GM04504 (cell line): ENCODE measurements at regions not wholly inside any gene's neighbourhood (a gene's known extent, or its start where the extent isn't known, plus 50 kb on each side); places are given as distances from the start of the nearest gene placed in this dataset.

ENCODE experiments used
- DNase-seq: peaks from one replicate; pipeline ENCODE4 v3.0.0-alpha.2; 2012; ENCODE audit warnings: low read depth

DNA sequence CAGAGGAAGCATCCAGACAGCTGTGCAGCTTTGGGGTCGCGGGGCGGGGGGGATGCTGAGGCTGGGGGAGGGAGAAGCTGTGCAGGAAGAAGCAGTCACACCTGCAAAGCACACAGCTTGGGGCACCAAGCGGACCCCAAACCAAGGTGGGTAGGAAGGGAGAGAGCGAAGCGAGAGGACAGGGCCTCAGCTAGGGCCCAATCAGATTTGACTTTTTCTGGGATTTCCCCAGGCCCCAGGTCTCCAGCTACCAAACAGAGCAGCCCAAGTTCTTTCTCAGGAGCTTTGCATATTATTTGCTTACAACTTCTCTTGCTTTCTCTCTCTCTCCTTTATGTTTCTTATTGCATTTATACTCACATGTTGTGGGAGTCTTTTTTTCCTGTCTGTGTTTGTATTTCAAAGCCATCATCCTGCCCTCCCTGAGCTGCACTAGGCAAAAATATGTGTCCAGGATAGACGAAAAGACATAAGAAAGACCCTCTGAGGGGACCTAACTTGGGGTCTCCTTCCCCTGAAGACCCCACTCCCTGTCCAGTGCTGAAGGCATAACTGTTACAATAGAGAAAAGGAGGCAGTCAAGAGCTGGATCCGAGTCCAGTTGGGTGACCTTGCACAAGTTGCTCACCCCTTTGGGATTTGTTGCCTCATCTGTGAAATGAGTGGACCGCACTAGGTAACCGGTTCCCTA lies 50.6 kb upstream of the SMNDC1 start:
- no peak for DNase-seq

DNA sequence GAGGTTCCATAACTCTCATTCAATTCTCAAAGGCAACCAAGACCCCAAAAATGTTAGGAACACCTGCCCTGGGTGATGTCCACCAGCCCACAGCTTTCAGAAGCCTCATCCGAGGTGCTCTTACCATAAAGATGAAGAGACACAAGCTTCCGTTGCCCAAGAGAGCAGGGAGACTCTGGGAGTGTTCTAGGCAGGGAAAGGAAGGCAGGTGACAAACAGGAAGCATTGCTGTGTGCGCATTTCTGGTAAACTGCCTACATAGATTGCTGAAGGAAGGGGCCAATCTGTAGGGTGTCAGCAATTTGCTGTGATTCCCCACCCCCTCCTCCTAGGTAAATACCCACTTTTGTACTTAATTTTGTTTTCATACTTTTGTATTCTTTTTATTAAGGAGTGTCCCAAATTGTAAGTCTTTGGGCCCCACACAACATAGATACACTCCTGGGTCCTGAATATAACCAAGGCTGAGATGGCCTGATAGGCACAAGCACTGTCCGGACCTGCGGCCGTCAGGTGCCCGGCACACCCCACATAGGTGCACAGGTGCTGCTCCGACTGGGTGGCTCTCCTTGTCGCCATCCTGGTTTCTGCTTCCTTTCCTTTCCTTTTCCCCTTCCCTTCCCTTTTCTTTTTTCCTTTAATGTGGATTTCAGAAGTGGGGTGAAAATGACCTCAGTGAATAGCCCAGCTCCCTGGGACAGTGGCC lies 51.4 kb upstream of the SMNDC1 start:
- DNase-seq = no peak

DNA sequence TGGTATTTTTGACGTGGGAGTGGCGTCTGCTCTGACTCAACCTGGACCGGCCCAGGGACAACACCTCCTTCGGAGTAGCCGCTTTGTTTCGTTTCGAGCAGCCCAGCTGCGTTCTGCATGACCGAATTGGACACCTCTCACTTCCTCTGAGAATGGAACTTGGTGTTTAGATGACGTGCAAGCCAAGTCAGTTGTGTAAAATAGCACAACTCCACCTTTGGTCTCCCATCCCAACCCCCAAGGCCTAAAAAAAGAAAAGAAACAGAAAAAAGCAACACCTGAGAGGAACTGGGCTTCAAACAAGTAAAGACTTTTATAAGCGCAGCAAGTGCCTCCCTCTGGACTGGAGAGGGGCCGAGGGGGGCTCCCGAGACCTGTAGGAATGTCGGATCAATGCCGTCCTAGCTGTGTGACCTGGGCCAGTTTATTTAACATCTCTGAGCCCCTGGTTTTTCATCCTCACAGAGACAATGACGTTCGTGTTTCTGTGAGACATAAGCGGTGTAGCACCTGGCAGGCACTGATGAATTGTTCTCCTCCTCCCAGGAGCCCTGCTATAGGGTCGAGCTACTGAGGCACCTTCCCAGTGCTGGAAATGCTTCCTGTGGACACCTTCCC lies 52.0 kb upstream of the SMNDC1 start:
- no peak for DNase-seq

DNA sequence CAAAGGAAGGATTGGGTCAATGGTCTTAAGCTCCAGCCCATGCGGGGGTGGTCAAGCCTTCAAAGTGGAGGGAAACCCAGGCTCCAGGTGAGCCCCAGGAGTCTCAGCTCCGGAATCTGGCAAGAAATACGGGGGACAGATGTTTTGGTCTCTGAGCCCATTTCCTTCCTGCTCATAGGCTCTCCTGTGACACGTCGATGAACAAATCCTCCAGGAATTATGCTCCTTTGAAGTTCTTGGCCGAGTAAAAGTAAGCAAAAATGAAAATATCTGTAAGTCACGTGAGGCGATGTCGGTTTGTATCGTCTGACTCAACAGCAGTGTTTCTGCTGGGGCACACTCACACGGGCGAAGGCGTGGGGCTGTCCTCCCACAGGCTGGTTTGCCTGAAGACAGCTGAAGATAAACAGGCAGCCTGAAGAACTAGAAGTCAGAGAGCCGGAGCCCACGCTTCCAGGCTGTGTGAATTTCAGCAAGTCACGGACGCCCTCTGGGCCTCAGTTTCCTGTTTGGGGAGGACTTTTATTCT lies 52.6 kb upstream of the SMNDC1 start:
- peak; percentile 89 for DNase-seq

DNA sequence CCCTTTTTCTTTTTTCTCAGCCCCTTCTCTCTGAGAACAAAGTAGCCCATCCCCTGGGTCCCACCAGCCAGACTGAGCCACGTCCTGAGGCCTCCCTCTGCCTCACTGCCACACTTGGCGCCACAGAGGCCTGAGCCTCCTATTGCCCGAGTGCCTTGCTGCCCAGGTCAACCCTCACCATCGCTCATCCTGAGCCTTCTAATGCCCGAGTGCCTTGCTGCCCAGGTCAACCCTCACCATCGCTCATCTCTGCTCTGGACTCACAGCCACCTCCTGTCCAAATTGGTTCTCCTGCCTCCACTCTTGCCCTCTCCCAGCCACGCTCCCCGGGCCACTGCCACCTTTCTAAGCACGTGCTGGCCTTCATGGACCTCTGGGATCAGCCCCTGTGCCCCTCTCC lies 53.2 kb upstream of the SMNDC1 start:
- no peak for DNase-seq

DNA sequence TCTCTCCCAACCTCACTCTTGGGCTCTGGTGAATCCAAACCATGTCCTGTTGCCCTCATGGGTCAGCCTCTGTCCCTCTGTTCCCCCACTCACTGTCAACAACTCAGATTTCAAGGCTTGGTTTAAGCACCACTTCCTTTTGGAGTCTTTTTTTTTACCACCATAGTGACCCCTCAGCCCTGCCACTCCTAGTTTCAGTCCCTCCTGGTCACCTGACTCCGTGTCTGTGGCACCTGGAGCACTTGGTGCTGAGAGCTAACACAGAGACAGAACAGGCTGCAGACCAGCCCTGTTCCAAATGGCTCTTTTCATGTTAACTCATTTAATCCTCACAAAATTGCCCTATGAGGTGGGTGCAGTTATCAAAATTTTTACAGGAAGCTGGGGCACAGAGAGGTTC lies 53.6 kb upstream of the SMNDC1 start:
- no peak for DNase-seq

DNA sequence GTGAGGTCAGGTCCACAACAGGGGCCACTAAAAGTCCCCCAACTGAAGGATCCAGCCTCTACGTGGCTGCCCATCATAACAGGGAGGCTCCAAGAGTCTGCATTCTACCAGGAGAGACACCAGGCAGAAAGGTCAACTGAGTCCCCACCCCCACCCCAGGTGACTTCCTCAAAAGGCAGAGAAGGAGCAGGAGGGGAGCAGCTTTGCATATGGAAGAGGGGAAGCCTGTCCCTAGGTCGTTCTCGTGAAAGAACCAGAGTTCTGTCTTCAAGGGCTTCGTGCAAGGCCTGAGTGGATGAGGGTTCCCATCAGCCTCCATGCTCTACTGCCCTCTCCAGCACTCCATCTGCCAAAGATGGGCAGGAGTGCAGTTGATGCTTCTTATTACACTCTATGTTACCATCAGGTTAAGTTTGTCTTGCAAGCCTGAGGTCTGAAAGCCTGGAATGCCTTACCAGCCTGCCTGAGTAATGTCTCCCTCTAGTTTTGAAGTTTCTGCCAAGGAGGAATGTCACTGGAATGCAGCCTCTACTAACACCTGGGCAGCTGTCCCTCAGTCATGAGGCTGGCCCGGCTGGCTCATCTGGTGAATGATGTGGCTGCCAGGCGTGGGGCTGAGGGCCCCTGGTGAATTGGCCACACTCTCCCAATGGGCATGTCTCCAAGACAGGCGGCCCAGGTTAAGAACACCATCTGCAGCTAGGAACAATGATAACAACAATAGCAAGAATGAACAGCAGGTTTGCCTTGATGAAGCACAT lies 54.3 kb upstream of the SMNDC1 start:
- no peak for DNase-seq

DNA sequence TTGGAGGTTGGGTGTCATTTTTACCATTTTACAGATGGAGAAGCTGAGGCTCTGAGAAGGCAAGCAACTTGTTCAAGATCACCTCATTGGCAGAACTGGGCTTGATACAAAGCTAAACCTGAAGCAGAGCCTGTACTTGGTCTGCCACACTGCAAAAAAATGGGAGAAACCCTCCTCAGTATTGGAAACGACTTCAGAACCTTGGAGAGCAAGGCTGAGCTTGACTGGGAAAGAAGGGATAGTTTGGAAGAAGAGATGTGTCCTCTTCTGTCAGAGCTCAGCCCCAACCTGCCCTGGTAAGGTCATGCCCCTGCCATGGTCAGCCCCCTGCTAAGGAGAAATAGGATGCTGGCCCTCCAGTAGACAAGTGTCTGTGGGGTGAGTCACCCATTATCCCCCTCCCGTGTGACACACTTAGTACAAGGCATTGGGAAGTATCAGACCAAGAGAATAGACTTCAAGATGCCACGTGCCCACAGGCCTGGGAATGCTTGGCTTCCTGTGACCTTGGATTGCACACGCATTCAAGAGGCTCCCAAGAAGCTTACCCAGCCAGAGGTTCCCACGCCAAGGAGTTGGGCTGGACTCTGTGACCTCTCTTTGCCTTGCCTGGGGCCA lies 56.2 kb upstream of the SMNDC1 start:
- DNase-seq = no peak

DNA sequence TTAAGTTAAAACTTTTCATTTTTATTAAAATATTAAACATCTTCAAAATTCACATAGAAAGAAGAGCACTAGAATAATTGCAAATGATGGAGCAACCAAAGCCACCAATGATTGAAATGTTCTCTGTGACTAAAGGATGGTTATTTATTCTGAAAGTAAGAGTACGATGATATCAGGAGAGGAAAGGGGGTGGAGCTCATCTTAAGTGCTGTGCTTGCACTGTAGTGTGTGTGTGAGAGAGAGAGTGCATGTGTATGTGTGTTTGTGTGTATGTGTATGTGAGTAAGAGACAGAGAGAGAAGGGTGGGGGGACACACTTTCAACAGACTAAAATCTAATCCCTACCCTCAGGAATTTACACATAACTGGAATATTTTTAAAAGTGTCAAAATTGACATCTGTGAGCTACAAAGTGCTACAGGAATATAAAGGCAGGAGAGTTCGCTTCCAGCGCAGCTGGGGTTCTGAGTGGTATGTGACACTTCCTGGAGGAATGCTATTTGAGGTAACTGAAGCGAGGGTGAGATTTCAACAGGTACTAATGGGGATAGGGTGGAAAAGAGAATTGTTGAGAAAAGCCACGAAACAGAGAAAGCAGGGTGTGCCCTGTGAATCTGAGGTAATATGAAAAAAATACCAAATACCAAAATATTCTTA lies 57.2 kb upstream of the SMNDC1 start:
- DNase-seq = no peak

DNA sequence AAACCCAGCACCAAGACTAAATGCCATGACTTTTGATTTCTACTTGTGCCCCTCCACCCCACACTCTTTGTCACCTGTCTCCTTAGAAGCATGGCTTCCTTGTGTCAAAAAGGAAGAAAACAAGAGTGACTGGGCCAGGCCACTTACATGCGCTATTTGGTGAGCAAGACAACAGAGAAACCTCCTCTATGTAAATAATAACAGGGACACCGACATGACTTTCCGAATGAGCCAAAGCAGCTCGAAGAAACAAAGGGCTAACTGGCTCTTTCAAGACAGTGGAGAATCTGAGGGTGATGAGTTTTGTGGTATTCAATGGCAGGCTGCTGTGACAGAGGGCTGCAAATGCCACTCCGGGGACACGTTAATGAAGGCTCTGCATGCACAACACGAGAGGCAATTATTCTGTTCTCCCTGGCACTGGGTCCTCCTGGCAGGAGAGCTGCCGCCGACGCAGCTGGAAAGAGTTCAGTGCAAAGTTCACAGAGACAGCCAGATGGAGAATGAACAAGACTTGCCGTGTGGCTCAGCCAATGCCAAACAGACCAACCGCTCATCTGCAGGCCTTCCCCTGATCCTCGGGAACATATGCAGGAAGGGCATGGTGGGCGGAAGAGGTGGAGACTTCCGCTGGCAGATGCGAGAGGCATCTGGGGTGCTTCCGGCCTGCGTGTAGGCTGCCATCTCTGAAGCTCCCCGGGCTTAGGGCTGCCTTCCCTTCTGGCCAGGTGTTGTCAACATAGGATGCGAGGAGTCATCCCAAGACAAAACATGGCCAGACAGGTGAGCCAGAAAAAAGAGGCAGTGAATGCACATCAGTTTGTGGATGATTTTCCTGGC lies 59.1 kb upstream of the SMNDC1 start:
- no peak for DNase-seq

DNA sequence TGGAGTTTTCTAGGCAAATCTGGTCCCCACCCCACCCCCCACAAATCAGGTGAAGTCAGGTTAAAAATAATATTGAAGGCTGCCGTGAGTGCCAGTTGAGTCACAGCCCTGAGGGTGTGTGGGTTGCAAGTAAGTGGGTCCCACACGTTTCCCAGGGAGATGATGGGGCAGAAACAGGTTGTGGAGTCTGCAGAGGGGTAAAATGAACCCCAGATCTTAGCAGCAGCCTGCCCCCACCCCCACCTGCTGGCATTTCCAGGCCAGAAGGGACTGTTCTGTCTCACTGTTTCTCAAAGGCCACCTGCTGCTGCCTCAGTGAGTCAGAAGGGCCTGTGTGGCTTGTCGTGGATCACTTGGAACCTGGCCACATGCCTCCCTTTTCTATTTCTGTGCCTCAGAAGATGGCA lies 59.8 kb upstream of the SMNDC1 start:
- no peak for DNase-seq

DNA sequence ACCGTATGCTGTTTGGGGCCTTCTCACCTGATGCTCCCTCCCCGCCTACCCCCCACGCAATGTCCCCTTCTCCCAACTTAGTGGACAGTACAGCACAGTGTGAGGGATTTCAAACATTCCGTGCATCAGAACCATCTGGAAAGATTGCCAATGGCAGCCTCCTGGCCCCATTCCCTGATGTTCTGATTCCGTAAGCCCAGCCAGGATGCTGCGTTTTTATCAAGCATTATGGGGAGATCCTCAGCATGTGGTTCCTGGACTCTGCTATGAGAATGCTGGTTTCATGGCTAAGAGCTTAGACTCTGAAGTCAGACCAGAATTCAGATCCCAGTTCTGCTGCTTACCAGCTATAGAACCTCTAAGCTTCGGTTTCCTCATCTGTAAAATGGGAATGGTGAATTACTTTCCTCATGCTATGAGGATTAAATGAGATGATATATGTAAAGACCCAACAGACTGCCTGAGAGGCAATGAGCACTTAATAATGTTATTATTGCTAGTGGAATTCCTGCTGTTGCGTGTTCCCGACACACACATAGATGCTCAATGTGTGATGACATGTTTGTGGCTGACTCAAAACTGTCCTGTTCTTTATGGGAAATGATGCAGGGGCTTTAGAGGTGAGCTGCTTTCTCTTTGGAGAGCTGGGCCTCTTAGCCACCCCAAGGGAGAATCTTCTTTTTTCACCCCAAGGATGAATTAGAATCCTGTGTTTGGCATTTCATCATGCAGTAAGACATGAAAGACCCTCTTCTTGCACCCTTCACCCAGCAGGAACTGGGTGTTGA lies 60.8 kb upstream of the SMNDC1 start:
- no peak for DNase-seq

DNA sequence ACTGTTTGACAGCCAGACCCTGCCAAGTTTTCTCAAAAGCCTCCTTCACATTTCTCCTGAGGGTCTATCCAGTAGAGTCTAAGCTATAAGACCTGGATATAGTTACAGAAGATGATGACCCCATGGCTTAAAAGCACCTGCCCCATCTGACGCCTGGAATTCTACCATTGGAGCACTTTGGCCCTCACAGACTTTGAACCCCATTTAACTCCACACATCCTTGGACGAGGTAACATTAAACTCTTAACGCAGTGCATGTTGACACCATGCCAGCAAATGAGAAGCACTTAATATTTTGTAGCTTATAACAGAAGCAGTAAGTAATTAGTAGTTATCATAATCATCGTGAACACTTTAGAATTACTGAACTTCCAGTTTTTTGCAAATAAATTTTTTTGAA lies 61.9 kb upstream of the SMNDC1 start:
- DNase-seq = no peak

DNA sequence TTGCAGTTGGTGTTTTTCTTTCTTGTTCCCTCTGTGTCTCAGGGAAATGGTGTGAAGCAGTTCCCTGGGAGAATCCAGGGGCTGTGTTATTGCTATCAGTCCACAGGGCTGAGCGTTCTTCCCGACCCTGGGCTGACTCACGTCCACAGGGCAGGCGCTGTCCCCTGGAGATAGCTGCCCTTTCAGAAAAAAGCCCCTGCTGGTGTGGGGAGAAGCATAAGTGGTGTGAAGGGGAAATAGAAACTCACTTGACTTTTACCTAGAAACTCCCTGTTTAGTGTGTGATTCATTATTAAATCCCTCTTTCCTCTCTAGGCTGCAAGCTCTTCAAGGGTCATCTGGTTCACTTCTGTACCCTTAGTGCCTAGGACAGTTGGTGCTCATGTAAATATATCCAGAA lies 63.3 kb upstream of the SMNDC1 start:
- no peak for DNase-seq

DNA sequence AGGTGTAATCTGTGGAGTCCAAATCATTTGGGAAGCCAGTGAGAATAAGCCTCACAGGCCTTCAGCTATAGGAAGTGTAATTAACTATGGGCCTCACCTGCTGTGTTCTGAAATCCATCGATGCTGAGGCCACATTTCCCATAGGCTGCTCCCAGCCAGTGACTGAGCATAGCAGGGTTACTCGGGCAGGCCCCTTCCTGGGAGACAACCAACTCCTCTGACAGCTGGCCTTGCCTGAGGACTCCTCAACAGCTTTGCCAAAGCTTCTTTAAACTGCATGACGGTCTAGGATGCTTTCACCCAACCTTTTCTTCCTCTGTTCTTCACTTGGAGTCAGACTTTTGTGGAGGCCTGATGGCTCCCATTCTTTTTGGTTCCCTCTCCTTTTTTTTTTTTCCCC lies 63.8 kb upstream of the SMNDC1 start:
- DNase-seq = no peak

DNA sequence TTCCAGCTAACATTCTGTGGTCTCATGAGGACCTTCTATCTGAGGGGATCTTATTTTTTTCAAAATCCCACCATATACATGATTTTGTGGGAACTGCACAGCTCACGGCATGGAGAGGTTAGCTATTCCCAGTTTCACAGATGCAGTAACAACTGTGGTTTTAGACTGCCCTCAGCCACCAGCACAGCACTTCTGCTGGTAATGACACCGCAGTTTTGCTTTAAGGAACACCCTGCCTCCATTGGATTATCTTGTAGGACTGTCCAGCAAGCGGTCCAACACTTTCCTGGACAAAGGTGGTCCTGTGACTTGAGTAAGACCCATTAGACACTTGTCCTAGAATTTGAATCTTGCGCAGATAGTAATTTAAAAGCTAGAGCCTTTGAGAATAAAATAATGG lies 65.3 kb upstream of the SMNDC1 start:
- no peak for DNase-seq

DNA sequence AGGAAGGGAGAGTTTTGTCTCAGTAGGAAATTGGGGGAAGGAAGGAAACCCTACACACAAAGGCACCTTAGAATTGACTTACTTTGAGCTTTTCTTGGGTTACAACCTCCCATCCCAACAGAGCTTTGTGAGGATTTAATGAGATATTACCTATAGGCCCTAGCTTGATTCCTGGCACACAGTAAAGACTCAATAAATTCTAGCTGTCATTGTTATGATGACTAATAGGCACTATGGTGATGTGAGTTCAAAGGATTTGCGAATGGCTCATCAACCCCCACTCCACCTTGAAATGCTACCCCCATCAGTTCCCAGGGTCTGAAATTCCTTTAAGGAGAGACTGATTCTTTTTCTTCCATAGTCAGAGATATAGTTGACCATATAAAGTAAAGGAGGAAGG lies 67.9 kb upstream of the SMNDC1 start:
- DNase-seq = no peak

DNA sequence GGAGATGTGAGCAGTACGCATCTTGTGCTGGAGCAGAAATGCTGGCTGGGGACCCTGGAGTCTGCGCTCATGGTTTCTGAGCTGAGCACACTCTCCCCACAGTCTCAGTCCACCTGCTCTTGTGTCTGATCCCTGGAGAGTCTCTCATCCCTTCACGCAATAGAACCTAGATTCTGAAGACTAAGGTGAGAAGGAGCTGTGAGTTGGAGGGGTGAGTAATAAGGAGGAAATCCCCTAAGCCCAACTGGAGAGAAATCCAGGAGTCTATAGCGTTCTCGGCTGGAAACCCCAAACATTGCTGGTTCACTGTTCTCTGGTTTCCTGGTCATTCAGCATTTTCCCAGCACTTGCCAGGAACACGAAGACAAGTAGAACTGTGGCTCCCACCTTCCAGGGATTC lies 68.3 kb upstream of the SMNDC1 start:
- DNase-seq = no peak

DNA sequence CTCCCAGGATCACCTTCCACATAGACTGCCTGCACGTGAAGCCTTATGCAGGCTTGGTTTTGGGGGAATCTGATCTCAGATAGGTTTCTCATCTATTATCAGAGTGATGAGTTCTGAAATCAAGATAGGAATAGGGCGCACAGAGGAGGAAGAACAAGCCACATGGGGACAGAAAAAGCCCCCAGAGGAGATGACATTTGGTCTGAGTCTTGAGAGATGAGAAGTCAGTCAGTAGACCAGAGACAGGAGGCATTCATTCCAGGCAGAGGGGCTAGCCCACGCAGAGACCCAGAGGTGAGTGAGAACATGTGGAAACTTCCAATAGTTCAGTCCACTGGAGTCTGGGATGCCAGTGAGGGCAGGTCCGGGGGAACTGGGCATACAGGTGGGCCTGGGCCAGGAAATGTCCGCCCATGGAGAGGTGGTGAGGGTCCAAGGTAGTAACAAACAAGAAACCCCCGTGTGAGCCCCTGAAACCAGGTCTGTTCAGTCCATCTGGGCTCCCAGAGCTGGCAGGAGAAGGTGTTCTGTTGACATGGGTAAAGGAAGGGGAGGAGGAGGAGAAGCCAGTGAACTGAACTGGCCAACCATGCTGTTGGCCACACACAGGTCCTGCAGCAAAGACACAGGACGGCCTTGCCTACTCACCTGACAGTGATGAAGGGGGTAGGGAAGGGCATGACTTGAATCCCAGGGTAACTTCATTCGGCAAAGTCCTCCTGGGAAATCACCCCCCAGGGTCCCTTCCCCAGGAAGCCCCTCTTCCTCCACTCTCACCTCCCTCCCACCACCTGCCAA lies 69.3 kb upstream of the SMNDC1 start:
- DNase-seq = no peak
